DLD1 (cell line): ENCODE measurements at regions not wholly inside any gene's neighbourhood (a gene's known extent, or its start where the extent isn't known, plus 50 kb on each side); places are given as distances from the start of the nearest gene placed in this dataset.

Experiments used
- in situ Hi-C: cut with HindIII; loops from 2 replicates; pipeline ENCODE4 v1.10.0; 2017; ENCODE audit warnings: low sequenced_read_pairs

DNA sequence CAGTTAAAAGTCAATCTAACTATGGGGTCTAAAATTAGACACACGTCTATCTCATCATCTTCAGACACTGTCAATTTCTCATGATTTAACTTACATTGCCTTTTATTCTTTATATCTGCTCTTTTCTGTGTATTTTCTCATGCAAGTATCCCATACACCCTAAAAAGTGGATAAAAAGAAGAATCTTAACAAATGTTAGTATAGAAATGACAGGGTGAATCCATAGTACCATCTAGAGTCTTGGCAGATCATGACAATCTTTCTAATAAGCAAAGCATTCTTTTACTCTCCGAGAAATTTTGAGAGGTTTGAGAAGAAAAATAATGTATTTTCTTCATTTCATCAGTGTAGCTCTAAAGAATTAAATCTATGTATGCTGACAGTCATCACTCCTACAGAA lies 382.7 kb downstream of the C6orf118 start:
- in situ Hi-C loops = no loop called here

- in situ Hi-C loops = no loop called here
These were observed 383.5 kb downstream of the C6orf118 start for GRCh38 chr6:164925681-164926530.

DNA sequence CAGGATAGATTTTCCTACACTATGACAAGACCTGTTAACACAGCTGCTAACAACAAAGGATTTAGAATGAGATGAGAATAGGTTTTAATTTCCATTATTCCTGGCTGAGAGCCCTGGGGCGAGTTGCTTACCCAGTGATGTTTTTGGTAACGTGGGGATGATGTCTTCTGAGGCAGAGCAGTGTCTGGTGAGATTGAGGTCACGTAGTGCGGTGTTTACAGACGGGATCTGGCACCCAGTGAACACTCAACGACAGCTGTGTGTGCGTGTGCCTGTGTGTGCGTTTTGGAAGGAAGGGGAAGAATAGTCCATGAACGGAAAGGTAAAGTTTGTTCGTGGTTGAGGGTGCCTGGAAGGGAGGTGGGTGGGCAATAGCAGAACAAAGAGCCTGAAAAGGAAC lies 384.7 kb downstream of the C6orf118 start:
- in situ Hi-C loops = no loop called here

- in situ Hi-C loops = no loop called here
These were observed 392.2 kb downstream of the C6orf118 start for GRCh38 chr6:164917211-164917610.

GRCh38 chr6:164916087-164916486 lies 393.3 kb downstream of the C6orf118 start:
- in situ Hi-C loops = no loop called here

DNA sequence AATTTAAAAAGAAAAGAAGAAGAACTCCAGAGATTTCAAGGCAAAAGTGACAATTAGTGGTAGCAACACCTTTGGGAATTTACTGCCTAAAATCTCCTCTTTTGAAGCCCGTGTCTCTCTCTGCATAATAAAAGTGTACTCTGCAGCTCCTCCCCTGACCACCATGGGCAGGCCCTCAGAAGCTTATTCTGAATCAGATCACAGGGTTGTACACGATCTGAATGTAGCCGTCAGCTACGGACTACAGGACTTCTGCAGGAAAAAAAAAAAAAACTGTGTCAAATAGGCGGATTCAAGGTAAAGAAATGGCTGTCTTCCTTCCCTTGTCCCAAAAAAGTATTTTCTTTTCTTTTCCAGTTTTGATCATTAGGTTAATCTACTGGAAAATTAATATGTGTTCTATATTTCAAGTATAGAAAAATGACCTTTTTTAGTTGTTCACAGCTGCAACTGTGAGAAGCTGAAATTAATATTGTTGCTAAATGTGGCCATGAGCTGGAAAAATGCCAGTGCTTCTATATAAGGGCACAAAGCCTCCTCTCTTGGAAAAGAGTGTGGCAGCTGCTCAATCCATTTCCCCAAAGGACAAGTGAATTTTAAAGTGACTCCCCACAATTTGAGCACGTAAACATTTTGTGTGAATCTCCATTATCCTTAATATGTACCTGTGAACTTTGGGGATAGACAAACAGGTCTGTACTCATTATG lies 397.4 kb downstream of the C6orf118 start:
- in situ Hi-C loops = no loop called here

- in situ Hi-C loops = no loop called here
These were observed 398.3 kb downstream of the C6orf118 start for GRCh38 chr6:164911151-164911550.

- in situ Hi-C loops = no loop called here
These were observed 402.6 kb downstream of the C6orf118 start for GRCh38 chr6:164906766-164907165.

- in situ Hi-C loops = no loop called here
These were observed 404.1 kb downstream of the C6orf118 start for GRCh38 chr6:164905311-164905710.

GRCh38 chr6:164898412-164898811 lies 411.0 kb downstream of the C6orf118 start:
- in situ Hi-C loops = no loop called here

GRCh38 chr6:164897523-164898235 lies 411.7 kb downstream of the C6orf118 start:
- in situ Hi-C loops = no loop called here

GRCh38 chr6:164889980-164890379 lies 419.4 kb downstream of the C6orf118 start:
- in situ Hi-C loops = no loop called here

DNA sequence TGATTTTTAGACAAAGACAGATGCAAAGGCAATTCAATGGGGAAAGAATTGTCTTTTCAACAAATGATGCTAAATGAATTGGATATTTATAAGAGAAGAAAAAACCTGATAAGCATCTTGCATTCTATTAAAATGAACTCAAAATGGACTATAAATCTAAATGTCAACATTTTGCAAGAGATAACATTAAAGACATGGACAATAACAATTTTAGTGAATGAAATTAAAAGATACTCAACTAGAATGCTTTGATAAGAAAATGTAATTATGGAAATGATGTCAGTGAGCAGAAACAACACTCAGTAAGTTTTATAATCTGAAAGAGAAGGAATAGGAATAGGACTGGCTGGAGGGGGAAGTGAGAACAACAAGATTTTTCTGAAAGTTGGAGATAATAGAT lies 421.7 kb downstream of the C6orf118 start:
- in situ Hi-C loops = no loop called here

GRCh38 chr6:164882236-164882635 lies 427.2 kb downstream of the C6orf118 start:
- in situ Hi-C loops = no loop called here

DNA sequence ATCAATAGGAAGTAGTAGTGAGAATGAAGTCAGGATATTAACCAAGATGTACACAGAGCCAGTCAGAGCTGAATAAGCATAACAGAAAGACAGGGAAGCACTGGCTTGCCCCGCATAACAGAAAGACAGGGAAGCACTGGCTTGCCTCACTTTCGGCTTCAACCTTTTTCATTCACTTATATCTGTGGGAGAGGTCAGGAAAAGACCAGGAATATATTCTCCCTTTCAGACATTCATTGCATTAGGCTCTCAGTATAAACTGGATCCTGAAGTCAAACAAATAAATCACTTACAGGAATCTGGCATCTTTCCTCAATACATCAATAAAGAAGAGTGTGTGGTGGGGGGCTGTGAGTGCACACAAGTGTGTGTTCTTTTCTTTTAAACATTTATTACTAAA lies 437.6 kb downstream of the C6orf118 start:
- in situ Hi-C loops = no loop called here

DNA sequence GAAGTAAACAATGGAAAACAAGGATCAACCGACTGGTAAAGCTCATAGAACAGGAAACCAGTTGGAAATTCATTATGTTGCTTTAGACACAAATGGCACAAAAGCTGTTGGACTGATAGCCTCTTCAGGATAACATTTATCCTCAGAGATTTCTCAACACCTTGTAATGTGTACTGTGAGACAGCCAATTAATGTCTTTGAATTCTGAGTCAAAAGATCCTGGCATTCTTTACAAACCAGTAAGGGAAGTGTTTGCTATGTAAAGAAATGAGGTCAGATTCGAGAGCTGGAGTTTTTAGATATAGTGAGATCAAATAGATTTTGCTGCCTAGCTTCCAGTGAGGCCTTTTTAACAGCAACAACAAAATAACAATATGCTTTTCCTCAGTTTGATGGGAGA lies 439.2 kb downstream of the C6orf118 start:
- in situ Hi-C loops = no loop called here

DNA sequence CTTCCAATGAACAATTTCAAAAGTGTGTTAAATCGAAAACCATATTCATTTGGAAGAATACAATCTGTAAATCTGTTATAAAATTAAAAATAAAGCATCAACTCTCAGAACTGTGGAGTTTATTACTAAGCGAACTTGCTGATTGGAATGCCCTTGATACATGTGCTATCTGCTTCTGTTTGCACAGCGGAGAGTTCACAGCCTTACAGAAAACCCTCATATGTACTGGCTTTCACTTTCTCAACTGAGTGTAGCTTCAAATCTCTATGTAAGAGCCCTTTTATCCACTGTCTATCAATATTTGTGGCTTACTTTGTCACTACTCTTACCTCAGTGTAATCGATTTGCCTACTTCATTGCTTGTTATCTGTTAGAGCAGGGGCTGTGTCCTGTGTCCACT lies 447.4 kb downstream of the C6orf118 start:
- in situ Hi-C loops = no loop called here

- in situ Hi-C loops = no loop called here
These were observed 449.6 kb downstream of the C6orf118 start for GRCh38 chr6:164859816-164860215.

GRCh38 chr6:164856138-164856537 lies 453.3 kb downstream of the C6orf118 start:
- in situ Hi-C loops = no loop called here

DNA sequence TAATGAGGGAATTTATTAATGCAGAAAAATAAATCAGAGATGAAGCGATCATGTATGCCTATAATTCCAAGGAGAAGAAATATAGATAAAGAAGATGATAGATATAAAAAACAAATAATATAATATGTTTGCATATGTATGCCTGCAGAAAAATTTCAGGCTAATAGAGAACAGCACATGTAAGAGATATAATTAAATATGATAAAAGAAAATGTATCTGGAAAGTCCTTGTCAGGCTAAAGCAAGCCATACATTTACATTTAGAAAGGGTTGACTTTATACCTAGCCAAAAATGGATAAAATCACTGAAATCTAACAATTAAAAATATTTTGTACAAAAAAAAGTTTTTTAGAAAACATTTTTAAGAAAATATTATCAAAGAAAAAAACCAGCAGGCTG lies 454.1 kb downstream of the C6orf118 start:
- in situ Hi-C loops = no loop called here

GRCh38 chr6:164854526-164854925 lies 454.9 kb downstream of the C6orf118 start:
- in situ Hi-C loops = no loop called here

DNA sequence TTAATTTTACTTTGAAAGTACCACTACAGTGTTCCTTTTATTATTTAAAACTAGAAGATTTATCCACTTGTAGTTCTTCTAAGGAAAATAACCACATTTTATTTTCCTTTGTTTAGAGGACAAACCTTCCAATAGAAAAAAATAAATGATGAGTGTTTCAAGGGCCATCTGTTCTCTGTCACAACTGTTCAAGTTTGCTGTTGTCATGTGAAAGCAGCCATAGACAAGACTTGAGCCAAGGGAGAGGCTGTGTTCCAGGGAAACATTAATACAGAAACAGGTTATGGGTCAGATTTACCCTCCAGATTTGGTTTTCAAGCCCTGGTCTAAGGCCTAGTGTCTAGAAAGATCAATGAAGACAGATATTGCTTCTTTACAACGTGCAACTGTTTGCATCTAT lies 463.6 kb downstream of the C6orf118 start:
- in situ Hi-C loops = no loop called here
